GM18502 (cell line): ENCODE measurements at regions not wholly inside any gene's neighbourhood (a gene's known extent, or its start where the extent isn't known, plus 50 kb on each side); places are given as distances from the start of the nearest gene placed in this dataset.

Experiments used
- ATAC-seq: cut with Tn5 transposase; IDR thresholded peaks from one replicate; pipeline ENCODE4 v1.9.1; 2021; ENCODE audit warnings: mild to moderate bottlenecking; ENCODE audit not compliant: unreplicated experiment, poor library complexity

- ATAC-seq = no peak
These were observed 138.3 kb upstream of the PLET1 start for GRCh38 chr11:112398798-112399478.

GRCh38 chr11:112400476-112401014 lies 139.9 kb upstream of the PLET1 start:
- ATAC-seq = no peak

GRCh38 chr11:112401036-112401769 lies 140.5 kb upstream of the PLET1 start:
- ATAC-seq = no peak

- ATAC-seq = no peak
These were observed 142.8 kb upstream of the PLET1 start for GRCh38 chr11:112403432-112403831.

- no peak for ATAC-seq
These were observed 143.5 kb upstream of the PLET1 start for GRCh38 chr11:112404112-112404511.

- ATAC-seq = no peak
These were observed 147.9 kb upstream of the PLET1 start for GRCh38 chr11:112408517-112408916.

GRCh38 chr11:112410325-112410724 lies 149.7 kb upstream of the PLET1 start:
- ATAC-seq = no peak

GRCh38 chr11:112412383-112412782 lies 151.7 kb upstream of the PLET1 start:
- no peak for ATAC-seq

- no peak for ATAC-seq
These were observed 156.7 kb upstream of the PLET1 start for GRCh38 chr11:112417339-112417738.

GRCh38 chr11:112418438-112418837 lies 157.8 kb upstream of the PLET1 start:
- ATAC-seq = no peak

GRCh38 chr11:112421879-112422278 lies 161.2 kb upstream of the PLET1 start:
- no peak for ATAC-seq

- ATAC-seq = no peak
These were observed 164.5 kb upstream of the PLET1 start for GRCh38 chr11:112425121-112425520.

- ATAC-seq = no peak
These were observed 176.4 kb upstream of the PLET1 start for GRCh38 chr11:112437096-112437495.

GRCh38 chr11:112439614-112440013 lies 179.0 kb upstream of the PLET1 start:
- ATAC-seq = no peak

- no peak for ATAC-seq
These were observed 179.9 kb upstream of the PLET1 start for GRCh38 chr11:112440518-112440917.

GRCh38 chr11:112448168-112448567 lies 187.5 kb upstream of the PLET1 start:
- no peak for ATAC-seq

- no peak for ATAC-seq
These were observed 188.1 kb upstream of the PLET1 start for GRCh38 chr11:112448806-112449205.

GRCh38 chr11:112451250-112451649 lies 190.6 kb upstream of the PLET1 start:
- no peak for ATAC-seq

GRCh38 chr11:112453601-112454577 lies 193.2 kb upstream of the PLET1 start:
- no peak for ATAC-seq

- no peak for ATAC-seq
These were observed 194.2 kb upstream of the PLET1 start for GRCh38 chr11:112454841-112455240.

GRCh38 chr11:112455791-112456190 lies 195.1 kb upstream of the PLET1 start:
- no peak for ATAC-seq
